Fibroblast of skin of right quadriceps (primary cell): ENCODE measurements at regions not wholly inside any gene's neighbourhood (a gene's known extent, or its start where the extent isn't known, plus 50 kb on each side); places are given as distances from the start of the nearest gene placed in this dataset.

Experiments
- DNase-seq: peaks from one replicate; pipeline ENCODE4 v3.0.0-alpha.2; 2013

DNA sequence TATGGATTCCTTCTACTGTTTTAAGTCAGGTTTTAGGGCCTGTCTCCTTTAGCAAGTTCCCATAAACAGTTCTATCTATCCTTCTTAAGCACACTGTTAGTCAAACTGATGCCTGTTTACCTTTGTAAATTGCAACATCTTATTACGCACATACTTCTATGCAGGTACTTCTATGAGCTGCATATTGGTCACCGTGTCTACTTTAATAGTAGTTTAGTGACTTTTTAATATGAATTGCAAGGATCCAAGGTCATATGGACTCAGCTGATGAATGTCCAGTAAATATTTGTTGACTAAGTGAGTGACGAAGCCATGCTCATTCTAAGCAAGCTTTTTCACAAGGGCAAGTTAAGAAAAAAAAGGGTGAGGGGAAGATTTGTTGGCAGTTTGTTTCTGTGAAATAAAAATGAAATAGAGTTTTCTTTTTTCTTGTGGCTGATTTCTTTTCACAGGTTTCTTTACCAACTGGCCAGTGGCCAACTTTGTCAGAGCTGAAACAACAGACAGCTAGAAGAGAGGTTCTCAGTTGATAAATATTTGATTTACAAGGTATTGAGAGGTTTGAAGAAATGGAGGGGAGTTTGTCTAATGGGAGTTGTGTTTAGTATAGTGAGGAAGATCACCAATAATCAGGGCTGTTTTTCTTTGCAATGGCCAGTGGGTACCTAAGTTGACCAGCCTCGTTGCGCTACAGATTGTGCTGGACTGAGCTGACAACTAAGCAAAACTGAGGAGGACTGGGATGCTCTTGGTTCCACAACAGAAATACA lies 141.1 kb downstream of the SLC15A5 start:
- DNase-seq = no peak

GRCh38 chr12:16135323-16135722 lies 142.2 kb downstream of the SLC15A5 start:
- no peak for DNase-seq

GRCh38 chr12:16130343-16130742 lies 147.1 kb downstream of the SLC15A5 start:
- no peak for DNase-seq

GRCh38 chr12:16121953-16122352 lies 155.5 kb downstream of the SLC15A5 start:
- DNase-seq = no peak

- DNase-seq = no peak
Observed at GRCh38 chr12:16119618-16120415, 157.7 kb downstream of the SLC15A5 start.

- DNase-seq = peak; percentile 2
Observed at GRCh38 chr12:16118586-16118985, 158.9 kb downstream of the SLC15A5 start.

DNA sequence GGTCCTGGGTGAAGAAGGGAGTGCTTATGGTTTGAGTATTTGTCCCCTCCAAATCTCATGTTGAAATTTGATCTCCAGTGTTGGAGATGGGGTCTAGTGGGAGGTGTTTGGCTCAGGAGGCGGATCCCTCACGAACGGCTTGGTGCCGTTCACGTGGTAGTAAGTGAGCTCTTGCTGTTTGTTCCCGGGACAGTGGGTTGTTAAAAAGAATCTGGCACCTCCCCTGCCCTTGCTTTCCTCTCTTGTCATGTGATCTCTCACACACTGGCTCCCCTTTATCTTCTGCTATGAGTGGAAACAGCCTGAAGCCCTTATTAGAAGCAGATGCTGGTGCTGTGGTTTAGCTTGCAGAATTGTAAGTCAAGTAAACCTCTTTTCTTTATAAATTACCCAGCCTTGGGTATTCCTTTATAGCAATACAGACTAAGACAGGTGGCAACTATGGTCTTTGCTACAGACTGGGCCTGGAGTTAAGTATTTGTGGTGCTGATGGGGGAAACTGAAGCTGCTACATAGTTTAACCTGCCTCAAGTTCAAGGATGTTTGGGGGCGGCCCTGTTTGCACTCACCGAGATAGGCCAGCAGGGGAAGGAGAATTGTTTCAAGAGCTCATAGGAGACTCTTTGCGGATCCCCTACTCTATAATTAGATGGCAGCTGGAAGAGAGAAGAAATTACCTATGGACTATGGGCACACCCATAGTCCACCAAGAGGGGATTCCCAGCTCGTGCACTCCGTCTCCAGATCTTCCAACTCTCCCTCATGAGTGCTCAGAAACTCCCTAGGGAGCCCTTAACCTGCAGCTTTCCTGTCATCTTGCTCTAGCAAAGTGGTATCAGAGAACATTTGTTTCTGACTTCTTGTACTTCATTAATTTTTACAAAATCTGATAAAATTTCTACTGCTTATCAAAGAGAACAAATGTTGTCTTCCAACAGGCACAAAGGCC lies 164.6 kb downstream of the SLC15A5 start:
- peak; percentile 23 for DNase-seq

GRCh38 chr12:16112130-16112529 lies 165.4 kb downstream of the SLC15A5 start:
- no peak for DNase-seq

DNA sequence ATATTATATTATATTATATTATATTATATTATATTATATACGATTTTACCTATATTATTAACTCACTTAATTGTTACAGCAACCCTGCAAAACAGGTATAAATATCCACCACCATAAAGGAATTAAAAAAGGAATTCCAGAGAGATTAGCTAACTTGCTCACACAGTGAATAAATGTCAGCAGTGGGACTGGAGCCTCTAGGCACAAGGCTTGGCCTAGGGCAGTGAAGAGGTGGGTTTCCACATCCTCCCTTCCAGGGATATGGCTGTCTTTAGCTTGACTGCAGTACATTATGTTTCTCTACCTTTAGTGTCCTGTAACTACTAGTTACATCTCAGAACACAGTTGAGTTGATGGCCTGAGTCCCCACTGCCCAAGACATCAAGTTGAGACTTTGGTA lies 166.9 kb downstream of the SLC15A5 start:
- no peak for DNase-seq

- no peak for DNase-seq
Observed at GRCh38 chr12:16103851-16104250, 173.6 kb downstream of the SLC15A5 start.

- no peak for DNase-seq
Observed at GRCh38 chr12:16100206-16100605, 177.3 kb downstream of the SLC15A5 start.

DNA sequence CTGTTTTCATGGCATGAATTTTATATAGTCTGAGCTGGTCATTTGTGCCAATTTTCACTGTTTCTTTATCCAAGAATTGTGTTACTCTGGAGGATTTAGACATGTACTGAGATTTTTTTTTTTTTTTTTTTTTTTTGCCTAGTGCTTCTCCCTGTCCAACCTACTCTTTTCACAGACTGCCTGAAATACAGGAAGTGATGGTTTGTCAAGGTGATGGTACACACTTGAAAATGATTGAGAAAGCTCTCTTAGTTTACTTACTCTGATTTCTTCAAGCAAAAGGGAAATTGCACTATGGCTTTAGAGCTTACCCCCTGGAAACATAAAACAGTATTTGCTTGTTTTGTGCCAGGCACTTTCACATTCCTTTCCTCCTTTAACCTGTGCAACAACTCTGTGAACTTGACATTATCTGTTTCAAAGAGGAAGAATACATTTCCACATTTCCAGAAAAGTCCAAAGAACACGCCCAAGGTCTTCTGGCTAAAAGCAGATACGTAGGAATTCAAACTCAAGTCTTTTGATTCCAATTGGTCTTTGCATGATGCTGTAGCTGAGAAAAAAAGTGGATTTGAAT lies 181.1 kb downstream of the SLC15A5 start:
- no peak for DNase-seq

GRCh38 chr12:16095531-16096110 lies 181.9 kb downstream of the SLC15A5 start:
- DNase-seq = no peak

DNA sequence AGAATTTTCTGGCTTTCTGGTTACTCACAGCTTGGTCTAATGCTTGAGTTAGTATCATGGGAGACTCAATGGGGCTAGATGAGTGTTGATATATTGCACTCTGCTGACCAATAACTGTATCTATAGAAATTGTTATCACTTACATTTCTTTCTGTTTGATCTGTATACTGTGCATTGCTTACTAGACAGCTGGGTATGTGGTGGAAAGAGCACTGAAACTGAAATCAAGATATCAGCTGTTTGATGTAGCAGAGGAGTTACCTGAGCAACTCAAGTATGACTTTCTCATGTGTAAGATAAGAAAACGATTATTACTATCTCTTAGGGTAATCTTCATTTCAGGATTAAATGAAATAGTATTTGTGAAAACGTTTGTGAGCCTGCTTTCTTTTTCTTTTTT lies 183.0 kb downstream of the SLC15A5 start:
- DNase-seq = no peak

DNA sequence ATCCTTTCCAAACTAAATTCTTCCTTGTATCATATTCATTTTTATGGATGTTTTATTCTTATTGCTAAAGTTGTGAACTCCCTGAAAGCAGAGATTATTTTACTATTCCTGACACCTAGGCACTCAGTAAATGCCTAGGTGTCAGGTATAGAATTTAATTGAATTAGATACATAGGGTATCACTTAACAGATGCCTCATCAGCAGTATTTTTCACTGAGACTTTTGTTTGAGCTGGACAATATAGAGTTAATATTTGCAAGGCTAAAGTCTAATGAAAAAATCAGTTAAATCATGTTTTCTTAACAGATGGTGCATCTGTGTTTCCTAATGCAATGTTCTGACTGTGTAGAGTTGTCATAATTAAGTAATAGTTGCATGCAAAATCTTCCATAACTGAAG lies 182.7 kb downstream of the DERA start:
- DNase-seq = no peak

- DNase-seq = no peak
Observed at GRCh38 chr12:16090974-16091373, 179.8 kb downstream of the DERA start.

DNA sequence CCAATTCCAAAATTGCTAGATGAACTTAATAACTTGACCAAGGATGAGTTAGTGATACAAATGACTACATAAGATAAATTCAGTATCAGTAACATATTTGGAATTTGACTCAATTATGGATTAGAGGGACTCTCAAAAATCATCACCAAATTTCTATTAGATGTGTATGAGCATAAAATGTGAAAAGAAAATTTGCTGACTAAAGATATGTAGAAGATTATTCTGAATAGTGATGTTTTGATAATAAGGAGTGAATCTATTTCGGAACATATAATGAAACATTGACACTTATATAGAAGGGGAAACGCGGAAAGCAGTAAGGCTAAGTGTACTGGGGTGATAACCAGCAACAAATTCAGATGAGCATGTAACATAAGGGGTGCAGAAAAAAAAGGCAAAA lies 177.3 kb downstream of the DERA start:
- no peak for DNase-seq
